ENCODE measurements at regions not wholly inside any gene's neighbourhood (a gene's known extent, or its start where the extent isn't known, plus 50 kb on each side); places are given as distances from the start of the nearest gene placed in this dataset.

GRCh38 chr18:42275138-42275535, 320.1 kb downstream of the PIK3C3 start:
- TF ChIP-seq CTCF (IDR thresholded peaks at IDR 0.05 in 8 of 11, conservative IDR thresholded peaks at IDR 0.05 in 3 of 11) (no peak), POLR2A (IDR thresholded peaks at IDR 0.05) (no peak), POLR2AphosphoS5 (IDR thresholded peaks at IDR 0.05) (no peak)

Measured in spleen (tissue), 7 donors.